Panc1 (cell line): ENCODE measurements at regions not wholly inside any gene's neighbourhood (a gene's known extent, or its start where the extent isn't known, plus 50 kb on each side); places are given as distances from the start of the nearest gene placed in this dataset.

Experiments
- ATAC-seq: fragments of 200-7000 bp; cut with Tn5 transposase; 2 replicates; pipeline ENCODE4 v1.9.1; 2020; ENCODE audit warnings: mild to moderate bottlenecking, moderate library complexity
- BruUV-seq: library from RNA; stranded (reverse); fragments of 400-500 nt; replicated peaks from 2 replicates; lab custom pipeline; 2021; lab: Mats Ljungman, UMichigan
- CTCF ChIA-PET: fragments of 300-600 bp; sonication (Branson Sonifier 250); formaldehyde crosslinking; loops from one replicate; lab custom pipeline; 2022; ENCODE audit warnings: antibody characterized with exemption; lab: Charles Lee
- POLR2A ChIA-PET: fragments of 300-600 bp; sonication (Branson Sonifier 250); formaldehyde crosslinking; loops from one replicate; lab custom pipeline; 2022; ENCODE audit warnings: antibody characterized with exemption; lab: Charles Lee
- DNase-seq: peaks from one replicate; pipeline ENCODE4 v3.0.0-alpha.2; 2010; ENCODE audit warnings: low read depth, low spot score
- H3K27ac ChIP-seq: 2 replicates; pipeline ENCODE4 v1.5.1; 2011; ENCODE audit warnings: mild to moderate bottlenecking, low read length, inconsistent platforms
- H3K27me3 ChIP-seq: fragments of 200-500 bp; sonication (Bioruptor generic); 2 replicates; pipeline ENCODE4 v1.6.0; 2014; ENCODE audit warnings: low read length, inconsistent platforms; ENCODE audit not compliant: control insufficient read depth, insufficient read depth
- H3K36me3 ChIP-seq: fragments of 200-500 bp; sonication (Bioruptor generic); 2 replicates; pipeline ENCODE4 v1.5.1; 2014; ENCODE audit warnings: inconsistent platforms, mild to moderate bottlenecking, low read length, moderate library complexity; ENCODE audit not compliant: control insufficient read depth, insufficient read depth
- H3K4me1 ChIP-seq: 2 replicates; pipeline ENCODE4 v1.5.1; 2011; ENCODE audit warnings: inconsistent platforms, mild to moderate bottlenecking, low read length, moderate library complexity; ENCODE audit not compliant: control insufficient read depth, insufficient read depth
- H3K4me3 ChIP-seq, 2 experiments: 2 replicates each; pipeline ENCODE4 v1.5.1; 2011 to 2012; ENCODE audit warnings: low read depth in 2 of 2, low read length in 2 of 2, mild to moderate bottlenecking in 2 of 2, inconsistent platforms in 1 of 2, moderate library complexity in 1 of 2
- H3K9me3 ChIP-seq: fragments of 200-500 bp; sonication (Bioruptor generic); 2 replicates; pipeline ENCODE4 v1.5.1; 2014; ENCODE audit warnings: low read depth, mild to moderate bottlenecking, inconsistent platforms, low read length, moderate library complexity; ENCODE audit not compliant: control insufficient read depth, insufficient read depth
- CTCF ChIP-seq: fragments of 450-650 bp; IDR thresholded peaks from 2 replicates; pipeline ENCODE4 v1.5.1; 2017; ENCODE audit warnings: mild to moderate bottlenecking
- POLR2AphosphoS5 ChIP-seq: IDR thresholded peaks from 2 replicates; pipeline ENCODE4 v1.6.1; 2012; ENCODE audit warnings: mild to moderate bottlenecking, low read depth, low read length, moderate library complexity
- REST ChIP-seq, 2 experiments: IDR thresholded peaks; 2 replicates each; pipeline ENCODE4 v1.6.1; 2011 to 2012; ENCODE audit warnings: low read depth in 2 of 2, control low read depth in 1 of 2, low read length in 1 of 2, mild to moderate bottlenecking in 1 of 2, moderate library complexity in 1 of 2; ENCODE audit not compliant: insufficient read depth in 1 of 2
- SIN3A ChIP-seq: IDR thresholded peaks from 2 replicates; pipeline ENCODE4 v1.6.1; 2012; ENCODE audit warnings: low read depth, mild to moderate bottlenecking, low read length, moderate library complexity, borderline replicate concordance; ENCODE audit not compliant: insufficient read depth
- TCF7L2 ChIP-seq: IDR thresholded peaks from 2 replicates; pipeline ENCODE4 v1.6.1; 2011; ENCODE audit warnings: mild to moderate bottlenecking, low read depth, low read length, inconsistent platforms
- in situ Hi-C: cut with HindIII; loops from 2 replicates; pipeline ENCODE4 v1.10.0; 2016; ENCODE audit warnings: low sequenced_read_pairs, low pct_unique_long_range_greater_than_20kb
- intact Hi-C: fragments of 100-400 bp; cut with micrococcal nuclease; formaldehyde crosslinking; loops from one replicate; pipeline ENCODE4 v1.10.0; 2022; ENCODE audit not compliant: unreplicated experiment

- CTCF ChIA-PET: no interaction called here
- H3K4me1 ChIP-seq: no peaks in the 10 kb centered on the region
- H3K27ac ChIP-seq: no peak overlapping the region
- no peaks in the 10 kb centered on the region for H3K27me3 ChIP-seq
- no peaks in the 10 kb centered on the region for H3K36me3 ChIP-seq
- H3K9me3 ChIP-seq: no peaks in the 10 kb centered on the region
- POLR2A ChIA-PET: no interaction called here
- intact Hi-C loops (no loop called here), in situ Hi-C loops (no loop called here)
- no peak for TF ChIP-seq CTCF
- TF ChIP-seq TCF7L2: no peak
- TF ChIP-seq SIN3A: no peak
- TF ChIP-seq REST (IDR thresholded peaks at IDR 0.05; ENCODE audit: insufficient read depth in 1 of 2, low read depth in 2 of 2, low read length in 1 of 2): no peak
- TF ChIP-seq POLR2AphosphoS5: no peak
- no TSS peak for BruUV-seq
- DNase-seq (no peak), ATAC-seq (no peak)
- H3K4me3 ChIP-seq: no peak overlapping the region
These were observed 238.1 kb upstream of the PPP1R2C start for GRCh38 chrX:43016021-43016420.

DNA sequence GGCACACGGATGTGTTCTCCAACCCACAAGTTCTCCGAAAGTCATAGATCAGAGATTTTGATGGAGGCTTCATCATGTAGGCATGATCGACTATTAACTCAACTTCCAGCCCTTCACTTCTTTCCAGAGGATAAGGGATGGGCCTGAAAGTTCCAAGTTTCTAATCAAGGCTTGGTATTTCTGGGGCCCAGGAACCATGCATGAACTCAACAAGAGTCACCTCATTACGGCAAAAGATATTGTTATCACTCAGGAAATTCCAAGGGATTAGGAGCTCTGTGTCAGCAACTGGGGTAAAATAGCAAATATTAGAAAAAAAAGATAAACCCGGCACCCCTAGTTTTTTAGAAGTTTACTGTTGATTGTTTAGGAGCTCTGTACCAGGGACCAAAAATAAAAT lies 240.1 kb upstream of the PPP1R2C start:
- Histone ChIP-seq H3K27ac (no peak overlapping the region), H3K4me1 (no peaks in the 10 kb centered on the region), H3K9me3 (no peaks in the 10 kb centered on the region), H3K36me3 (no peaks in the 10 kb centered on the region), H3K27me3 (no peaks in the 10 kb centered on the region), H3K4me3 (no peak overlapping the region)
- DNase-seq: no peak
- in situ Hi-C loops (no loop called here), intact Hi-C loops (no loop called here)
- TF ChIP-seq REST (IDR thresholded peaks at IDR 0.05; ENCODE audit: insufficient read depth in 1 of 2, low read depth in 2 of 2, low read length in 1 of 2) (no peak), SIN3A (no peak), POLR2AphosphoS5 (no peak), TCF7L2 (no peak), CTCF (no peak)
- BruUV-seq: no TSS peak
- ChIA-PET POLR2A (no interaction called here), CTCF (no interaction called here)
- ATAC-seq: no peak
